Fibroblast of pulmonary artery (primary cell): ENCODE measurements at regions not wholly inside any gene's neighbourhood (a gene's known extent, or its start where the extent isn't known, plus 50 kb on each side); places are given as distances from the start of the nearest gene placed in this dataset.

ENCODE experiments used
- DNase-seq: peaks from one replicate; pipeline ENCODE4 v3.0.0-alpha.2; 2010; ENCODE audit warnings: low read depth
- H3K4me3 ChIP-seq: replicated peaks from 2 replicates; pipeline ENCODE4 v1.5.1; 2011; ENCODE audit warnings: low read depth, mild to moderate bottlenecking, control low read depth, low read length, moderate library complexity
- CTCF ChIP-seq: IDR thresholded peaks from 2 replicates; pipeline ENCODE4 v1.5.1; 2011; ENCODE audit warnings: mild to moderate bottlenecking, control low read depth, low read length, inconsistent platforms; ENCODE audit errors: missing control alignments

GRCh38 chr15:88348579-88349230, 92.2 kb upstream of the NTRK3 start:
- H3K4me3 ChIP-seq, result no peak overlapping the region
- TF ChIP-seq CTCF, result no peak
- DNase-seq, result no peak

GRCh38 chr15:88345962-88346361, 89.4 kb upstream of the NTRK3 start:
- no peak for DNase-seq
- TF ChIP-seq CTCF, result no peak
- no peak overlapping the region for H3K4me3 ChIP-seq

- H3K4me3 ChIP-seq, result no peak overlapping the region
- TF ChIP-seq CTCF, result no peak
- DNase-seq, result no peak
Measured at GRCh38 chr15:88344786-88345185, 88.2 kb upstream of the NTRK3 start.

- no peak overlapping the region for H3K4me3 ChIP-seq
Measured at GRCh38 chr15:88342666-88343065, 86.1 kb upstream of the NTRK3 start.

GRCh38 chr15:88341653-88342052, 85.1 kb upstream of the NTRK3 start:
- no peak overlapping the region for H3K4me3 ChIP-seq
- TF ChIP-seq CTCF, result no peak
- DNase-seq, result no peak

More at GRCh38 chr15:88342666-88343065, 86.1 kb upstream of the NTRK3 start:
- TF ChIP-seq CTCF, result no peak
- DNase-seq, result no peak

- TF ChIP-seq CTCF, result no peak
- DNase-seq, result no peak
Measured at GRCh38 chr15:88341006-88341405, 84.5 kb upstream of the NTRK3 start.

GRCh38 chr15:88337993-88338392, 81.5 kb upstream of the NTRK3 start:
- no peak for TF ChIP-seq CTCF
- no peak for DNase-seq
- H3K4me3 ChIP-seq, result no peak overlapping the region

More at GRCh38 chr15:88341006-88341405, 84.5 kb upstream of the NTRK3 start:
- H3K4me3 ChIP-seq, result no peak overlapping the region
